Colon (tissue), 2 donors: ENCODE measurements at regions not wholly inside any gene's neighbourhood (a gene's known extent, or its start where the extent isn't known, plus 50 kb on each side); places are given as distances from the start of the nearest gene placed in this dataset.
A peak's percentile ranks its signal among the peaks of the same experiment; 100 is the strongest.
"Not testable (repeated sequence)": the region's sequence is repeated elsewhere in the genome, so short reads cannot be mapped to it uniquely, and the experiment has no call there.

Source experiments
- FAIRE-seq: peaks from 2 replicates; lab custom pipeline; 2012; peaks lifted over from hg19 to GRCh38; lab: Jason Lieb, UNC
- donor health status: control.
- donor health status: control.

DNA sequence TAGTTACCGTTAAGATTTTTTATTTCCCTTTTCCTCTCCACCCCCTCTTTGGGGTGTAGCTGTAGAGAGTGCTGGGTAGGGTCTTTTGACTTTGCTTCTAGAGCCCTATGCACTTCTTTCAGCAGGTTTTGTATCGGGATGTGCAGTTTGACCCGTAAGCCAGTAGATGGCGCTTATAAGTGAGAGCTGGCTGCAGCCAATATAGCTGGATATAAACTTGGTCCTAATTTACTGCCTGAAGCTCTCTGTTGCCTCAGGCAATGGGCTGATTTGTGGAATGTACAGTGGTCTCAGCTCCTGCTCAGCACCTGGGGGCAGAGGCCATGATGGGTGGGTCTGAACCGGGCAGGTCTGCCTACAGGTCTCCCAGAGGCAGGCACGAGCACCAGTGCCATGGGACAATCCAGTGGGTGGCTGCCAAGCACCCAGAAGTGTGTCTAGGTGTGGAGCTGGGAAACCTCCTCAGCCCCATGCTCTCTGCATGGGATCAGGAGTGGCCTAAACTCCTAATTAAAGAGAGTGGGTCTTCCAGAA, 146.5 kb downstream of the SPANXN1 start:
- no peak for FAIRE-seq

DNA sequence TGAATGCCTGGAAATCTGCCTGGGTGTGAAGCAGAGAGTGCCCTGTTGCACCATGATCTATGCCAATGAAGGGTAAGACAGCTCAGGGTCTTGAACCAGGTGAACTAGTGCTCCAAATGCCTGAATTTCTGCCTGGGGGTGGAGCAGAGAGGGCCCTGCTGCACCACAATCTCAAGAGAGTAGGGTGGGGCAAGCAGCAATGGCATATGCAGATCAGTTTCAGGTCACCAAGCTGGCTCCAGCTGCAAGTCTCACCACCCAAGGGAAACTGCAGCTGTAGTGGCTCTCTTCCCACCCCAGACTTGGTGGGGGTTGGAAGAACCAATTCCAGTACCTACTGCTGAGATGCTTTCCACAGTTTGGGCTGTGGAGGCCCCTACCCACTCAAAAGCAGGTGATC, 147.0 kb downstream of the SPANXN1 start:
- FAIRE-seq: no peak

DNA sequence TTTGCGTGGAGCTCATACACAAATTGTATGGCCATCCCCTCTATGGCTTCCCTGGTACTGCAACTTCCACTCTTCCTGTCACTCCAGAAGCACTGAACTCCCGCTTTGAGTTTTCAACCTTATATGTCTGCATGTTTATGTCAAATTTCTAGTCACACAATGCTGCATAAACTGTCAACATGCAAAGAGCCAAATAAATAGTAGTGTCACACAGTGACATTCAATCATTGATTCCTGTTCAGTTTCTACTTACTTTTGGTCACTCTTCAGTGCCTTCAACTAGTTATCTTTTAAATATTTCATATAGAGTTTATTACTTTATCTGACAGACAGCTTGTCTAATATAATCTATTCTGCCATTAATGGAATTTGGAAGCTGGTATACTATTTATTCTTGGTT, 149.3 kb downstream of the SPANXN1 start:
- no peak for FAIRE-seq

DNA sequence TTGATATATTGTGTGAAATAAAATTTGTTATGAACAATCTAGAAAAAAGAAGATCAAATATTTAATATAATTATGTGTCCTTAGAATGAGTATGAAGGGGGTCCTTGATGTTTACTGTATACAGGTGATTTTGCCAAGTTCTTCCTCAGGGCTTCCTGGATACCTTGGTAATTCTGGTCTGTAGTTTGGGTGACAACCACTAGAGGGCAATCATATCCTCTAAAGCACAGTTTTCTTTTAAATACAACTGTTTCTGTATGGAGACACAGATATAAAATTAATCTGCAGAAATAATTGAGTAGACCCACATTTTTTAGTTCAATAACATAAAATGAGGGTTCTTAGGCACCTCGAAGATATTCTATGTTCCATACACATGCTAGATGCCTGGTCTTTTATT, 157.7 kb downstream of the SPANXN1 start:
- FAIRE-seq: no peak

DNA sequence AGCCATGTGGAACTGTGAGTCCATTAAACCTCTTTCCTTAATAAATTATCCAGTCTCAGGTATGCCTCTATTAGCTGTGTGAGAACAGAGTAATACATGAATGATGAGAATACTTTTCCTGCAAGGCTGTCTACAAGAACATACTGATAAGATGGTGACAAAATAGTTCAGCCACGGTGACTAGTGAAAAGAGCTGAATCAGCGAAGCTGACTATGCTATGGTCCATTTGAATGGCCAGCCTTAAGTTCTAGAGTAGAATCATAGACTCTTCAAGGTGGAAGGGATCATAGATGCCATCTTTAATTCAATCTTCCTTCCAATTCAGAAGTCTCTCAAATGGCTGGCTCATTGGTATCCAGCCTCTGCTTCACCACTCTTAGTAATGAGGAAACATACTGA, 163.3 kb downstream of the SPANXN1 start:
- FAIRE-seq: no peak

DNA sequence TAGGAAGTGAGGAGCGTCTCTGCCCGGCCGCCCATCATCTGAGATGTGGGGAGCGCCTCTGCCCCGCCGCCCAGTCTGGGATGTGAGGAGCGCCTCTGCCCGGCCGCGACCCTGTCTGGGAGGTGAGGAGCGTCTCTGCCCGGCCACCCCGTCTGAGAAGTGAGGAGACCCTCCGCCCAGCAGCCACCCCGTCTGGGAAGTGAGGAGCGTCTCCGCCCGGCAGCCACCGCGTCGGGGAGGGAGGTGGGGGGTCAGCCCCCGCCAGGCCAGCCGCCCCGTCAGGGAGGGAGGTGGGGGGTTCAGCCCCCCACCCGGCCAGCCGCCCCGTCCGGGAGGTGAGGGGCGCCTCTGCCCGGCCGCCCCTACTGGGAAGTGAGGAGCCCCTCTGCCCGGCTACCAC, 188.9 kb downstream of the SPANXN1 start:
- not testable (repeated sequence) for FAIRE-seq

DNA sequence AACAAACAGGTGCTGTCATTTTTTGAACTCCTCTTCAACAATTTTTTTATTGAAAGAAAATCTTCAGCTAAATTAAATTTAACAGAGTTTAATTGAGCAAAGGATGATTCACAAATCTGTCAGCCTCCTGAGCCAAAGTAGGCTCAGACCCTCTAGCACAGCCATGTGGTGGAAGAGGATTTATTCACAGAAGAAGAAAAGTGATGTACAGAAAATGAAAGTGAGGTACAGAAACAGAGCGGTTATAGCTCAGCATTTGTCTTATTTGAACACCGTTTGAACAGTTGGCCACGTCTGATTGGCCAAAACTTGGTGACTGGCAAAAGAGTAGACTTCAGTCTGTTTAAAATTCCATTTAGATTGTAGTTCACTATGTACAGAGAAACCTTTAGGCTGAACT, 217.3 kb downstream of the SPANXN1 start:
- FAIRE-seq: no peak

DNA sequence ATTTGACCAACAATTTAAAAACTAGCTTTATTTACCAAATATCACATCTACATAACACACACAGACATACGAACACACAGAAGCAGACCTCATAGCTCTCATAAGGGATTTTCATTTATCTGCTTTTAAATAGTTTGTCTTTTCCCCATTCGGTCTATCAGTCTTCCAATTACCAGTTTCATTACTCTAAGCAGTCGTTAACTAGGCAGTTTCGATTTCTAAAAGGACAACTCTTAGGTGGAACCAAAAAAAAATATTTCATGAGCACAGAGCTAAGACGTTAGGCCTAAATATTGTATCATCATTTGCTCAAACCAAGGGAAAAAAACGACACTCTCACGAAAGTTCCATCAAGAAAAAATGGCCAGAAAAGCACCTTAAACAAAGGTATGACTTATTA, 228.4 kb downstream of the SPANXN1 start:
- peak; percentile 14 for FAIRE-seq

DNA sequence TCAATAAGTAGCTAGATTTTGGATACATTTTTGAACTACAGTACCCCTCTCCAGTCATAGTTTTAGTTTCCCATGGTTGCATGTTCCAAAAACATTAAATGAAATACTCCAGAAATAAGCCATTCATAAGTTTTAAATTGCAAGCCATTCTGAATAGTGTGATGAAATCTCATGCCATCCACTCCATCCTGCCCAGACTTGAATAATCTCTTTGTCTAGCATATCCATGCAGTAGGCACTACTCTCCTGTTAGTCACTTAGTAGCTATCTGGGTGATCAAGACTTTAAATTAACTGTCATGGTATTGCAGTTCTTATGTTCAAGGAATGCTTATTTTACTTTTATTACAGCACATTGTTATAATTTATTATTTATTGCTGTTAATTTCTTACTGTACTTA, 237.4 kb downstream of the SPANXN1 start:
- FAIRE-seq: no peak

DNA sequence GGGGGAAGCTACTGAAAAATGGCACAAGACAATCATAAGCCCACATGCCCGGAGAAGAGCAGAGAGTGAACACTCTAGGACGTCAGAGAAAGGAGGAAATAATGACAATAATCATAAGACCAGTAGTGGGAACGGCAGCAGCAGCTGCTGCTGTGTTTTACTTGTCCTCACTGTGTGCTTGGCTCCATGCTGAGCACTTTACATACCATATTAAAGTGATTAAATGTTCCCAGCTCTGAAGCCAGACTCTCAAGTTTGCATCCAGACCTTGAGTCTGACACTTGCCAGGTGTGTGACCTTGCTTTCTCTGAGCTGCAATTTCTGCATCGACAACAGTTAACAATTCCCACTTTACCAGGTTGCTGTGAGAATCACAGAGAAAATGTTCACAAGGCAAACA, 255.4 kb downstream of the SPANXN1 start:
- FAIRE-seq: no peak

DNA sequence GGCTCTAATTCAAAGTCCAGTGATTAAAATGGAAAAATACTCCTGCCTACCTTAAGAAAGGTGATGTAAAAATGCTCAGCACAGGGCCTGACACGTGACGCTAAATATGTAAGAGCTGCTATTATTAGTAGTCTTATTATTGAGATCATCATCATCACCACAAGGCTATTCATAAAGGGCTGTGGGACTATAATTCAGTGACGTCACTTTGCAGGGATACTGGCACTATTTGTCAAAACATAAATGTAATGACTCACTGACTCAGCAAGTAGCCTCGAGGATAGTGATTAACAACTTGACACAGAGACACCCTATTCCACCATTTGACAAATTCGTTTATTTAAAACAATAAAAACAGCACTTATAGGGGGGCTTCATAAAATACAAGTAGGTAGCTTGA, 258.9 kb downstream of the SPANXN1 start:
- no peak for FAIRE-seq

DNA sequence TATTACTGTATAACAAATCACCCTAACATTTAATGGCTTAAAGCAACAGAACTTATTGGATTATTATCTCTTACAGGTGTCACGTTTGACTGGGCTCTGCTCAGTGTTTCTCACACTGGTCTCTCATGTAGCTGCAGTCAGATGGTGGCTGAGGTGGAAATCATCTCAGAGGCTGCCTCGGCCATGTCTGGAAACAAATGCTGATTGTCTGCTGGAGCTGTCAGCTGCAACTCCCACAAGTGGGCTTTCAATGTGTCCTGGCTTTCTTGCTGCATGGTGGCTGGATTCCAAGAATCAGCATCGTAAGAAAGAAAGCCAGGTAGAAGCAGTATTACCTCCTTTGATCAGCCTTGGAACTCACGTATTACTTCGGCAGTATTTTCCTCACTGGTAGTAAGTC, 277.6 kb downstream of the SPANXN1 start:
- no peak for FAIRE-seq

DNA sequence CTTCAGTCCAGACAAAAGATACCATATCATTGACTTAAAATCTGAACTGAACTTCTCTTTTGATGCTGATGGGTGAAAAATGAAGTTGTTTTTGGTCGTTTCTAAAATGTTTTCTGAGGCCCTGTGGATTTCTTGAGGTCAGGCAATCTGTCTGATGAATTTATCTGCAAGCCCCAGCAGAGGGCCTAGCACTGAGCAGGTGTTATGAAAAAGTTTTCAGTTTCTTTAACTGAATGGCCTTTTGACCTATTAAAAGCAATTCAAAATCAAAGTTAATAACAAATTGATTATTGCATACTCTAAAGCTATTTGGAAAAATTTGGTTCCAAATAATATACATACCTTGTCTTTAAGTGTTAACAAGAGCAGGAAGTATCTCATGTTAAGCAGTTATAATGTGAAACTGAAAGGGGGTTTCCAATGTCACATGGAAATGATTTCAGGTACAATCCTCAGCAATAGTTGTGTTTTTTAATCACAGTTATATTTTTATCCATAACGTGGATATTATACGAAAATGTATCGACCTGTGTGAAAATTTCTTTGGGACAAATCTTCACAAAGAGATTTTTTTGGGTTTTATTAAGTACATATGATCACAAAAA, 285.0 kb downstream of the SPANXN1 start:
- no peak for FAIRE-seq

DNA sequence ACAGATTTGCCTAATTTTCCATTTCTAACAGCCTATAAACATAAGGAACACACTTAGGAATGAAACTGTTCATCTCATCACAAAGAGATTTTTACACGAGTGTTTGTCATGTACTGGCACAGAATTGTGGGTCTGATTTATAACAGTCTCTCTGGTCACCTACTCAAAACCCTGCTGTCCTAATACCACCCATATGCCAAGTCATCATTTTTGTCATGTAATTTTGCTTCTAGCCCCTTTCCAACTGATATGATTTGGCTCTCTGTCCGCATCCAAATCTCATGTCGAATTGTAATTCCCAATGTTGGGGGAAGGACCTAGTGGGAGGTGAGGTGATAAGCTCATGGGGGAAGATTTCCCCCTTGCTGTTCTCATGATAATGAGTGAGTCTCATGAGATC, 284.1 kb upstream of the SLITRK2 start:
- FAIRE-seq: no peak

DNA sequence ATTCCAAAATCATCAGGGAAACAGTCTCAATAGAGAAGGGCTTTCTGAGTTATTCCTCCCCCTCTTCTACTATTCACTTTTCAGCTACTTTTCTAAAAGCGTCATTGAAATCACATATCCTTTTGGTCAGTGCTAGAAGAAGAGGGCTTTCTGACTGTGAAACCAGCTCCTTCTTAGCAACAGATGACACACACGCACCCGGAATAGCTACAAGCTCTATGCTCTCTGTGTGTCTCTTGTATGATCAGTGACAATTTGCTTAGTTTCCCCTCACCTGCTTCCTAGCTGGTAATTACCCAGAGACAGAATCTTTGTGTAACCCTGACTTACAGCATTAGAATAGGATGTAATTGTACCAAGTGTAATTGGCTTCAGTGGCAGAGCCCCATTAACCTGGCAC, 268.1 kb upstream of the SLITRK2 start:
- FAIRE-seq: no peak

DNA sequence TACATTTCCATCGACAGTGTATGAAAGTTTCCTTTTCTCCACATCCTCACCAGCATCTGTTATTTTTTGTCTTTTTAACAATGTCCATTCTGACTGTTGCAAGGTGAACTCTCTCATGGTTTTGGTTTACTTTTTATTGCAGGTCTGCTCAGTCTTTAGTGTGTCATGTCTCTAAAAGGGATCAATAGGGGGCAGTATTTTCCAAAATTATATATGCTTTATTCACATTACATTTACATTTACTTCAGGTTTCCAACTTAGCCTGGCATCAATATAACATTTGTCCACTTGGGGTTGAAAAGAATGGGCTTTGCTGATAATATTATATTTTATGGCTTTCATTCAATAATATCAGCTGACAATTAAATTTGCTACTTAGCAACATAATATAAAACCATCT, 265.0 kb upstream of the SLITRK2 start:
- FAIRE-seq: no peak

DNA sequence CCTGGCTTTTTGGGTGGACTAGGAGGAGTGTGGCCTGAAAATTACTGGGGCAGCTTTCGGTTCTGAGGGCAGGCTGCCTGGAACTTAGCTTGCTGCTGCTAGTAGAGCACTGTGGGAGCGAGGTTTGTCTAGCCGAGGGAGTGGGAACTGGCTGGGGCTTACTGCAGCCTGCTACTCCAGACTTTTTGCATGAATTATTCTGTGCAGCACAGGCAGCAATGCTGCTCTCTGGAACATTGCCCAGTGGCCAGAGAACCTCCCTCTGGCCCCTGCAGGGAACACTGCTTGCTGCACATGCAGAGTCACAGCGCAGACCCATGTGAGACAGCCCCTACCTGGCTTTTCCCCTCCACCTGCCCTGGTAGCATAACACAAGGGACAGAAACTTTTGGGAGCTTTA, 263.9 kb upstream of the SLITRK2 start:
- no peak for FAIRE-seq

DNA sequence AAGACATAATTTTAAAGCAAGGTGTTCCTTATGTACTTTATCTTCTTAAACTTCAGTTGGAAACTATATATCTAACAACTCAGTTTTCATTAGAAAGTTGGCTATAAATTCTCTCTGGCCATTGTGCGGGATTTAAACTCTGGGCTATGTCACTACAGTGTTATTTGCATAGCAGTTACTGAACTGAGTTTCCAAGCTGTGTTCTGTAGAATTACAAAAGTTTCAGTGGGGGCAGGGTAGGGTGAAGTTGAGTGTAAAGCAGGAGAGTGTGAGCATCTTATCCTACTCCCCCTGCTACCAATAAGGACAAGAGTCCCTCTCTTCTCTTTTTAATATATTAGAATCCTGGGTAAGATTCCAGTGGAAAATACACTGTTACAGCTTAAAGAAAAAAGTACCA, 254.5 kb upstream of the SLITRK2 start:
- no peak for FAIRE-seq

DNA sequence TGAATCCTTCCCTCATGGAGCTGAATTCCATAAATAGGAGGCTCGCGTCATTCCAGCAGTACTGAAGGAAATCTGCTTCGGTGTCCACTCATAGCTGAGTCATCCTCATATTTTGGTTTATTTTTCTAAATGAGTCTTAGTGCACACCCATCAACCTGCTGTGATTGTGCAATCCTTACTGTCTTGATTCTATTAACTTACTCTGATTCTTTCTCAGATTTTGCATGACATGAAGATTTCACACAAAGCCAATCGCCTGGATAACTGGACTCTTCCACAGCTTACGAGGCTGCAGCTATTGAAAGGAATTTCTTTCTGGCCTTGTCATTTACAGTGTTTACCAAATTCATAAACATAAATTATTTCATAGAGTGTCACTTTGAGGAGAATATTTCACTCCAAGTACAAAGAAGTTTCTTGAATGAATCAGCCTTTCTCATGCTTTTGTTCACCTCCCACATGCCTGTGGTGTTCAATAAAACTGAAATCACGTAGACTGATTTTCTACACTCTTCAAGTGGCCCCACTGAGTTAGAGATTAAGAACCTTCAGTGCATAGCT, 207.6 kb upstream of the SLITRK2 start:
- FAIRE-seq: no peak

DNA sequence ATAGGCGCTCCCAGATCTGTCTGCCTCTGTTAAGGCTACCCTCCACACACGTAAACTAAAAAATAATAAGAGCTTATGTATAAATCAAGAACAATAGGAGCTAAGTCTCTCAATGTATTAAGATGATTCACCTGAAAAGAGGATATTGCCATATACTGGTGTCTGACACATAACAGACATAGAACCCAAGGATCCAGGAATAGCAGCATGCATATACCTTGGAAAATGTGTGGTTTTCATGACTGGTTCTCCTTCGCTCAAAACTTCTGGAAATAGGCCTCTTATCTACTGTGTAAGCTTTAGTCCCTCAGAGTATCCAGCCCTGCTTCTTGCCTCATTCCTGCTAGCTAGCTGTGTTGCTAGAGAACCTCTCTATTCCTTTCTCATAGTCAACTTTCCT, 203.7 kb upstream of the SLITRK2 start:
- no peak for FAIRE-seq

DNA sequence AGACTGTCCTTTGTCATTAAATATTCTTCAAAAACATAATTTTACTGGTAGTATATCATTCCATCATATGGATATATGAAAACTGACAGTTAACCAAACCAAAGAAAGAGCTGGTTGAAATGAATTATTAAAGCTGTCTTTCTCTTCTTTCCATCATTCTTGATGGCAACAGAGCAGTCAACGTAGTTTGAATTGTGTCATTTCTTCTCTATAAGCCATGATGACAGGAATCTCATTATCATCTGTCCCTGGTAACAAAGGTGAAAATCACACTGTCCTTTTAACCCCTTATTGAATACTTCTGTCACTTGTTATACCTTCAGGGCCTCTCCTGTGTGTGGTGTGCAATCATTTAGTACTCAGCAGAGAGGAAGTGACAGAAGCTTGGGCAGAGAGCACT, 197.0 kb upstream of the SLITRK2 start:
- FAIRE-seq: no peak

DNA sequence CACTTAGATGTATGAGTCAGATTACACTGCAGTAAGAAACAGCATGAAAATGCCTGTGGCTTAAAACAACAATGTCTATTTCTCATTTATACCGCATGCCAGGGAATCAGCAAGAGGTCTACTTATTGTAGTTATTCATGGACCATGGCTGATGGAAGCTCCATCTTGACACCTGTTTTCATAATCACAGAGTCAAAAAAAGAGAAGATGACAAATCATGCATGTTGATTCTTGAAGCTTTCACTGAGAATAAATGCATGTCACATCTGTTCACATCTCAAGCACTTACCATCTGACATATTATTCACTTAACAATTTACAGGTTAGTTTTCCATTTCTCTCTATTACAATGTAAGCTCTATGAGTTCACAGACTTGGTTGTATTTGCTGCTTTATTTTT, 194.2 kb upstream of the SLITRK2 start:
- FAIRE-seq: no peak

DNA sequence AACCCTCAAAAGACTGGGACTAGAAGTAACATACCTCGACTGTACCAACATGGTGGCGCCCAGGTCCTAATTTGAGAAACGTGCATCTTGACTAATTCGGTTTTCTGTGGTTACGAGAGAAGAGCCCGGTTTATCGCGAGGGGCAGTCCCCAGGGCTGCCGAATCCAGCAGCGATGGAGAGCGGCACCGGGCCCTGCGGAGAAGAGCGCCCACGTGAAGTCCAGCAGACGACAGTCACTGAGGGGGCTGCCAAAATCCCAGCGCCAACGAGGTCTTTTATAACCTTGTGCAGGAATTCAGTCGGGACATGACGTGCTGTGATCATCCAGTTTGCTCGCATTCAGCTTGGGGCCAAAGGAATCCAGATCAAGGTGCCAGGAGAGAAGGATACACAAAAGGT, 187.5 kb upstream of the SLITRK2 start:
- FAIRE-seq: no peak

DNA sequence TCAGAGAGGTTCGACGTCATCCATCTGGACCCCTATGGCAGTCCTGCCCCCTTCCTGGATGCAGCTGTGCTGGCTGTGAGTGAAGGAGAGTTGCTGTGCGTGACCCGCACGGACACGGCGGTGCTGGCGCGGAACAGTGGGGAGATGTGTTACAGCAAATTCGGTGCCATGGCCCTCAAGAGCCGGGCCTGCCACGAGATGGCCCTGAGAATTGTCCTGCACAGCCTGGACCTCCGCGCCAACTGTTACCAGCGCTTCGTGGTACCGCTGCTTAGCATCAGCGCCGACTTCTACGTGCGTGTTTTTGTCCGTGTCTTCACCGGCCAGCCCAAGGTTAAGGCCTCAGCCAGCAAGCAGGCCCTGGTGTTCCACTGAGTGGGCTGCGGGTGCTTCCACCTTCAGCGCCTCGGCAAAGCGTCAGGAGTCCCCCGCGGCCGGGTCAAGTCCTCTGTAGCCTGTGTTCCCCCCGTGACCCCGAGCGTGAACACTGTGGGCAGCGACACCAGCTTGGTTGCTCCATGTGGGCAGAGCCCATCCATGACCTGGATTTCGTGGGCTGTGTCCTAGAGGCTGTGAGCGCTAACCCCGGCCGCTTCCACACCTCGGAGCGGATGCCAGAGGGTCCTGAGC, 186.7 kb upstream of the SLITRK2 start:
- no peak for FAIRE-seq
